Activated T-helper 1 cell treated with Interleukin-2 at 50 U/mL for 16 hours (primary cell): ENCODE measurements at regions not wholly inside any gene's neighbourhood (a gene's known extent, or its start where the extent isn't known, plus 50 kb on each side); places are given as distances from the start of the nearest gene placed in this dataset.
"Not testable (repeated sequence)": the region's sequence is repeated elsewhere in the genome, so short reads cannot be mapped to it uniquely, and the experiment has no call there.

Experiments
- DNase-seq: peaks from one replicate; pipeline ENCODE4 v3.0.0-alpha.2; 2020; ENCODE audit warnings: low read depth

GRCh38 chr1:4172644-4173599 is 272.9 kb upstream of the C1orf174 start:
- DNase-seq = no peak

- DNase-seq = no peak
These were observed 273.7 kb upstream of the C1orf174 start for GRCh38 chr1:4173731-4174130.

- DNase-seq = no peak
These were observed 274.5 kb upstream of the C1orf174 start for GRCh38 chr1:4174291-4175200.

- no peak for DNase-seq
These were observed 275.7 kb upstream of the C1orf174 start for GRCh38 chr1:4175566-4176405.

DNA sequence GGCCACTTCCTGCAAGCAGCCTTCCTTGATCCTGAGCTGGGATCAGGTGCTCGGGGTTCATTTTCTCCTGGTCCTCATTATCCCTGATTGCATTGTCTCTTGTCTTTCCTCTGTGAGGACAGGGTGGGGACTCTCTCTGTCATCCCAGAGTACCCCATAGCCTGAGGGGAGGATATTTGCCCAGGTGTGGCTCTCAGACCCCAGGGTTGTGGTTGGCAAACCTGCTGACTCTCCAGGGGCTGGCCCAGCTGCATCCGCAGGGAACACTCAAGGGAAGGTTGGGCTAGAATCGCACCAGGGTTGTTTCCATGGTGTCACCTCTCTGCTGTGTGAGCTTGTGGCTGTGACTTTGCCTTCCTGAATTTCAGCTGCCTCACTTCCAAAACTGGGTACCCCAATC is 276.8 kb upstream of the C1orf174 start:
- no peak for DNase-seq

DNA sequence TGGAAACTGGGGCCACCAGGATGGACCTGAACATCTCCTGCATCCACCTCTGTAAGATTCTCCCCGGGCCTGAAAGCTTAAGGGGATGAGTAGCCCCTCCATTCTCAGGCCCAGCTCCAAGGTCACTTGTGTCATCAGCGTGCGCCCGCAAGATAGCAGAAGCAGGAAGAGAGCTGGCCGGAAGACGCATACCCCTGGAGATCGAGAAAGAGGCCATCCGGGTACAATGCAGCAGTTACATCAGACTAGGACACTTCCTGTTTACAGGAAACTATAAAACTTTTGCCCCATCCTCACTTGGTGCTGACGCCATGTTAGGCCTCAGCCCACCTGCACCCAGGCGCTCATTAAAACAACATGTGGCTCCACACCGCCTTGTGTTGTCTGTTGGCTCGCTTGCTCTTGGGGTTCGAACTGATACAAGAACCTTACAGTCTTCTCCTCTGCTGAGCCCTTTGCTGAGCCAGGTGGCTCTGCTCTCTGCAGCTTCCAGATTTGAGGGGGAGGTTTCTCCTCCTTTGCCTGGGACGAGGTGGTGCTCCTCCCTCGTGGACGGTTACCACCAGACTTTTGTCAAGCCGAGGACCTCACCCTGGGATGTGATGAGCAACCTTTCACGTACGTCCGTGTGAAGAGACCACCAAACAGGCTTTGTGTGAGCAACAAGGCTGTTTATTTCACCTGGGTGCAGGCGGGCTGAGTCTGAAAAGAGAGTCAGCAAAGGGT is 277.5 kb upstream of the C1orf174 start:
- no peak for DNase-seq

DNA sequence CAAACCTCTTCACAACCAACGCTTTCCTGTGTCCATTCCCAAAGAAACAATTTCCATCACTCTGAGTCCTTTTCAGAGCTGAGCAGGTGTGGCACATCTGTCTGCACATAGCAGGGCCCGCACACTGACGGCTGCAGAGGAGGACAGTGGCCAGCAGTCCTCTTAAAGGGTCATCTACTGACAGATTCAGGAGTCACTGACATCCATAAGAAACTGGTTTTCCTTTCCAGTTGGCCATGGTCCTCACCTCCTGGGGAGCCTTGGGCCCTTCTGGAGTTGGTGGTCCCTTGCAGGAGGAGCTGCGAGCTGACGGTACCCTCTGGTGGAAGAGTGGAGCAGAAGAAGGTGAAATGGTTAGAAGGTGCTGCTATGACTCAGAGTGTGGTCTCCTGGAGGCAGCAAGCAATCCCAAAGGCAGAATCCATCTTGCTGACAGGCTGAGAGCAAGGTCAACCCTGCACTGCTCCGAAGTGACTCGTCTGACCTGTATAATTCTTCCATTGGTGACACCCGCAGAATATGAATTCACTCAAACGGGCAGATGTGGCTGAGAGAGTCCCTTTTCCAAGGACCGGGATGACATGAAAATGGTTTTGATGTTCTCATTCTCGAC is 278.5 kb upstream of the C1orf174 start:
- no peak for DNase-seq

GRCh38 chr1:4179914-4180735 is 280.1 kb upstream of the C1orf174 start:
- DNase-seq = no peak

GRCh38 chr1:4186486-4186885 is 286.4 kb upstream of the C1orf174 start:
- DNase-seq = not testable (repeated sequence)

DNA sequence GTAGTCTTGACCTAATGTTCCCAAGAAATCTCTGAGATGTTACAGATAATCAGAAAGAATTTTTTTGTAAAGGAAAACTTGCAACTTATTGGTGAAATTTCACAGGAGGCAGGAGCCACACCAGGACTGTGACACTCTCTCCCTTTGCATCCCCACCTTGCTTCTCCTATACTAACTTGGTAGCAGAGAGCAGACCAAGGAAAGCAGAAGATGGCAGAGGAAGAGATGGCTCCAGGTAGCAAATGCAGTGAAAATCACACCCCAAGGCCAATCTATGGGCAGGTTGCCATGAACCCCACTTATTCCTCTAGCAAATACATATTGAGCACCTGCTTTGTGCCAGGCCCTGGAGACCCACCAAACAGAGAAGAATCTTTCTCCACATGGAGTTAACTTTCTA is 303.4 kb upstream of the C1orf174 start:
- no peak for DNase-seq

DNA sequence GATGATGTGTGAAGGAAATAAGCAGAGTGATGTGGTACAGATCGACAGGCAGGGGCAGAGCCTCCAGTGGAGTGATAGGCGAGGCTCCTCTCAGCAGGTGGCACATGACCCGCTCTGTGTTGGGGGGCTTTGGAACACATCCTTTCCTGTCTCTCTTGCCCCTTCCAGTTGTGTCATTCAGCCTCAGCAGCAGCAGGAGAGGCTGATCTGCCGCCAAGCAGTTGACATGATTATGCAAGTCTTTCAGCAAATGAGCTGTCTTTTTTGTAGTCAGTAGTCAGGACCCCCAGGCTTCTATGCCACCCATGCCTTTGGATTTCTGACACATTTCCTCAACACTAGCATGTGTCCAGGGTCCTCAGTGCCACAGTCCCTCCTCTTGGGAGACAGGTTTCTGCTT is 307.1 kb upstream of the C1orf174 start:
- no peak for DNase-seq

DNA sequence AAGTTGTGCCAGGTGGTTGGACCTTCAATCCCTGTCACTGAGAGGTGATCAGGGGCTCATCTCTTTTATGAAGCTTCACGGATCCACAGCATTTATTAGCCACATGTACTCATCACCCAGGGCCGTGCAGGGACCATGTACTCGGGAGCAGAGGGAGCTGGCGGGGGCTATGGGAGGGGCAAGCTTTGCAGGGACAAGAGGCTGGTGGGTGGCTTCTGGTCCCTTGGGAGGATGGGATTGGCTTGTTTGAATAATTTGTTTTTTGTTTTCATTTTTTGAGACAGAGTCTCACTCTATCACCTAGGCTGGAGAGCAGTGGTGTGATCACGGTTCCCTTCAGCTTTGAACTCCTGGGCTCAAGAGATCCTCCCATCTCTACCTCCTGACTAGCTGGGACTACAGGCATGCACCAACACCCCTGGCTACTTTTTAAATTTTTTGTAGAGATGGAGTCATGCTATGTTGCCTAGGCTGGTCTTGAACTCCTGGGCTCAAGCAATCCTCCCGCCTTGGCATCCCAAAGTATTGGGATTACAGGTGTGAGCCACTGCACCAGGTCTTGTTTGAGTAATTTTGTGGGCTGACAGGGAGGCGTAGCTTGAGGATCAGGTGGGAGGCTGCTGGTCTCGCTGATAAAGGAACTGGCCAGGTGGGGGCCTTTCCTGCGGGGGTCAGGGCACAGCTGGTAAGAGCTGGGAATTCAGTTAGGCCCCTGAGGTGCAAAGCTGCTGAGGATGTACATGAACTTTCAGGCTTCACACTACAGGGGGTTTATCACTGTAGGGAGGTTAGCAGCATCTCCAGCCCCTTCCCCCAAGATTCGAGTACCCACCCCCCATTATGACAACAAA is 308.0 kb upstream of the C1orf174 start:
- DNase-seq = no peak

GRCh38 chr1:4210043-4210442 is 310.0 kb upstream of the C1orf174 start:
- no peak for DNase-seq

GRCh38 chr1:4212796-4213195 is 312.7 kb upstream of the C1orf174 start:
- DNase-seq = no peak

DNA sequence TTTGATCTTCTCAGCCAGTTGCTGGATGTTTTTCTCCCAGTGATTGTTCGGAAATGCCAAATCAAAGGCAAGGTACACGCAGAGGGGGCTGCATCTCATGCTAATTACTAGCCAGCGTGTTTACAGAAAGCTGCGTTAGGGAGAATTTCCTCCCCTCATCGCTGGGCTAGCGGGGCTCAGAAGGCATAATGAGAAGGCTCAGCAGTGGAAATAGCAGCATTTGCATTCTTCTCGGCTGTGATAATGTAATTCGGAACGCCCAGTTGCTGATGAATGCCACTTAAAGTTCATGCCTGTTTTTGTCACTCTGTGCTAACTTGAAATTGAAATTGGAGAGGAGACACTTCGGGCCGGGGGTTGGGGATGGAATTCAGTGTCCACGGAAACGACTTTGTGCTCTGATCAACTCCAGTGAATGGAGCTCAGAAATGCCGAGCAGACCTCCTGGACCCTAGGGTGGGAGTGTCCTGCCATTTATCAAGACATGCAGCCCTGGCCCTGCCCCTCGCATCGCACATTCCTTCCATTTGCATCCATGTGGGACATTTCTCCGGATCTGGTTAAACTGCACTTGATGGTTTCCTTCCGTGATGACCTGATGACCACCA is 313.4 kb upstream of the C1orf174 start:
- no peak for DNase-seq

GRCh38 chr1:4214826-4215225 is 314.8 kb upstream of the C1orf174 start:
- no peak for DNase-seq

- no peak for DNase-seq
These were observed 315.3 kb upstream of the C1orf174 start for GRCh38 chr1:4215391-4215790.

DNA sequence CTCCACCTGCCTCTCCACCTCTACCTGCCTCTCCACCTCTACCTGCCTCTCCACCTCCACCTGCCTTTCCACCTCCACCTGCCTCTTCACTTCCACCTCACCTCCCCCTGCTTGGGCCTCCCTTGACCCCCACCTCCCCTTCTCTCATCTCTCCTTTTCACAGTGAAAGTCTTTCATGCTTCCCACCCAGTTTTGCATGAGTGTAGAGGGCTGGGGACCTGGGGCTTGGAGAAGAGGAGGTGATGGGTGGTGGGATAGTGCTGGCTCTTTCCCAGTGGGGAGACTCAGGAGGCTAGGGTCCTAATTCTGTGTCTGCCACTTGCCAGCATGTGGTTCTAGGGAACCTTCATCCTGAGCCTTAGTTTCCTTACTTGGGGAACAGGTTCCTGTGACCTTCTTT is 316.2 kb upstream of the C1orf174 start:
- no peak for DNase-seq

DNA sequence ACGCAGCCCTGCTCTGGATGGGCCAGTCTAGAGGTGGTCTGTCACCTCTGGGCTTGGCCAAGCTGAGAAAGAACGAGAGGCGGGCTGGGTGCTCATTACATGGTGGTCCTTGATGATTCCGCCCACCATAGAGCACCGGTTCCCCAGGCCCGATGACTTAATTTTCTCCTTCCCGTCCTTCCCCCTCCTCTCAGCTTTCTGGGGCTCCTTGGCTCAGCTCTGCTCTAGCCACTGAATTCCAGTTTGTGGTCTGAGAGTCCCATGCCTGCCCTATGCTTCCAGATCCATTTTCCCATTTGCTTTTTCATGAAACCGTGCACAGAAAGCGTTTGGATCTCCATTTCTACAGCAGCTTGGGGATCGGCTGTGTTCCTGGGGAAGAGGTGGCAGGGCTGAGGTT is 318.5 kb upstream of the C1orf174 start:
- DNase-seq = no peak
